ENCODE measurements at regions not wholly inside any gene's neighbourhood (a gene's known extent, or its start where the extent isn't known, plus 50 kb on each side); places are given as distances from the start of the nearest gene placed in this dataset.
"Not testable (repeated sequence)": the region's sequence is repeated elsewhere in the genome, so short reads cannot be mapped to it uniquely, and the experiment has no call there.

- Mint-ChIP-seq H3K36me3 (ENCODE audit: low read depth) (no peaks in the 10 kb centered on the region), H3K4me3 (no peak overlapping the region), H3K4me1 (no peaks in the 10 kb centered on the region), H3K27ac (no peak overlapping the region), H3K27me3 (peaks cover 13% of the 10 kb centered on the region), H3K9me3 (no peaks in the 10 kb centered on the region)
- ChIA-PET CTCF (no interaction called here), POLR2A (no interaction called here)
- DNase-seq, result no peak
These were observed 52.6 kb upstream of the ICA1 start for GRCh38 chr7:8314566-8314965.

- ChIA-PET CTCF (no interaction called here), POLR2A (no interaction called here)
- Mint-ChIP-seq H3K36me3 (ENCODE audit: low read depth) (no peaks in the 10 kb centered on the region), H3K27ac (no peak overlapping the region), H3K4me1 (no peaks in the 10 kb centered on the region), H3K4me3 (no peak overlapping the region), H3K27me3 (peaks cover 3% of the 10 kb centered on the region), H3K9me3 (no peaks in the 10 kb centered on the region)
- DNase-seq, result no peak
These were observed 57.1 kb upstream of the ICA1 start for GRCh38 chr7:8319115-8319514.

- no peak overlapping the region for H3K4me3 Mint-ChIP-seq
- no peak overlapping the region for H3K27ac Mint-ChIP-seq
- ChIA-PET CTCF (no interaction called here), POLR2A (no interaction called here)
- DNase-seq, result no peak
- peaks cover 3% of the 10 kb centered on the region for H3K27me3 Mint-ChIP-seq
- no peaks in the 10 kb centered on the region for H3K4me1 Mint-ChIP-seq
- no peaks in the 10 kb centered on the region for H3K36me3 Mint-ChIP-seq (ENCODE audit: low read depth)
- H3K9me3 Mint-ChIP-seq, result no peaks in the 10 kb centered on the region
These were observed 58.2 kb upstream of the ICA1 start for GRCh38 chr7:8320174-8320573.

- peaks cover 6% of the 10 kb centered on the region for H3K27me3 Mint-ChIP-seq
- CTCF ChIA-PET, result no interaction called here
- no peaks in the 10 kb centered on the region for H3K36me3 Mint-ChIP-seq (ENCODE audit: low read depth)
- H3K4me3 Mint-ChIP-seq, result no peak overlapping the region
- no peak overlapping the region for H3K27ac Mint-ChIP-seq
- H3K4me1 Mint-ChIP-seq, result no peaks in the 10 kb centered on the region
- DNase-seq, result no peak
- POLR2A ChIA-PET, result no interaction called here
- H3K9me3 Mint-ChIP-seq, result no peaks in the 10 kb centered on the region
These were observed 59.3 kb upstream of the ICA1 start for GRCh38 chr7:8321312-8321711.

GRCh38 chr7:8322667-8323066 is 60.7 kb upstream of the ICA1 start:
- Mint-ChIP-seq H3K9me3 (no peaks in the 10 kb centered on the region), H3K27ac (no peak overlapping the region), H3K27me3 (peaks cover 6% of the 10 kb centered on the region), H3K4me1 (no peaks in the 10 kb centered on the region), H3K36me3 (ENCODE audit: low read depth) (no peaks in the 10 kb centered on the region), H3K4me3 (no peak overlapping the region)
- CTCF ChIA-PET, result no interaction called here
- no peak for DNase-seq
- POLR2A ChIA-PET, result no interaction called here

- Mint-ChIP-seq H3K27me3 (peaks cover 8% of the 10 kb centered on the region), H3K36me3 (ENCODE audit: low read depth) (no peaks in the 10 kb centered on the region), H3K4me3 (no peak overlapping the region), H3K4me1 (no peaks in the 10 kb centered on the region), H3K27ac (no peak overlapping the region), H3K9me3 (no peaks in the 10 kb centered on the region)
- ChIA-PET POLR2A (no interaction called here), CTCF (no interaction called here)
- DNase-seq, result no peak
These were observed 63.1 kb upstream of the ICA1 start for GRCh38 chr7:8325067-8325466.

- ChIA-PET POLR2A (no interaction called here), CTCF (no interaction called here)
- Mint-ChIP-seq H3K27me3 (peaks cover 8% of the 10 kb centered on the region), H3K36me3 (ENCODE audit: low read depth) (no peaks in the 10 kb centered on the region), H3K9me3 (no peaks in the 10 kb centered on the region), H3K27ac (no peak overlapping the region), H3K4me1 (no peaks in the 10 kb centered on the region), H3K4me3 (no peak overlapping the region)
- DNase-seq, result no peak
These were observed 65.2 kb upstream of the ICA1 start for GRCh38 chr7:8327199-8327598.

GRCh38 chr7:8338206-8338605 is 76.2 kb upstream of the ICA1 start:
- ChIA-PET CTCF (no interaction called here), POLR2A (no interaction called here)
- H3K27me3 Mint-ChIP-seq, result peaks cover 3% of the 10 kb centered on the region
- no peak for DNase-seq
- no peak overlapping the region for H3K4me3 Mint-ChIP-seq
- H3K27ac Mint-ChIP-seq, result no peak overlapping the region
- no peaks in the 10 kb centered on the region for H3K9me3 Mint-ChIP-seq
- no peaks in the 10 kb centered on the region for H3K36me3 Mint-ChIP-seq (ENCODE audit: low read depth)
- H3K4me1 Mint-ChIP-seq, result no peaks in the 10 kb centered on the region

- Mint-ChIP-seq H3K4me3 (no peak overlapping the region), H3K27ac (no peak overlapping the region), H3K27me3 (peaks cover 3% of the 10 kb centered on the region), H3K36me3 (ENCODE audit: low read depth) (no peaks in the 10 kb centered on the region), H3K9me3 (no peaks in the 10 kb centered on the region), H3K4me1 (no peaks in the 10 kb centered on the region)
- ChIA-PET POLR2A (no interaction called here), CTCF (no interaction called here)
- no peak for DNase-seq
These were observed 81.6 kb upstream of the ICA1 start for GRCh38 chr7:8343556-8343955.

- POLR2A ChIA-PET; H3K27me3 Mint-ChIP-seq; H3K36me3 Mint-ChIP-seq (ENCODE audit: low read depth); DNase-seq; H3K9me3 Mint-ChIP-seq; H3K4me1 Mint-ChIP-seq; H3K27ac Mint-ChIP-seq; CTCF ChIA-PET; H3K4me3 Mint-ChIP-seq: not testable (repeated sequence)
These were observed 85.4 kb upstream of the ICA1 start for GRCh38 chr7:8347395-8347794.

GRCh38 chr7:8351654-8352053 is 81.8 kb upstream of the NXPH1 start:
- H3K27me3 Mint-ChIP-seq; H3K9me3 Mint-ChIP-seq; DNase-seq; POLR2A ChIA-PET; H3K36me3 Mint-ChIP-seq (ENCODE audit: low read depth); H3K27ac Mint-ChIP-seq; H3K4me3 Mint-ChIP-seq; CTCF ChIA-PET; H3K4me1 Mint-ChIP-seq: not testable (repeated sequence)

- Mint-ChIP-seq H3K4me3 (no peak overlapping the region), H3K27me3 (no peaks in the 10 kb centered on the region), H3K36me3 (ENCODE audit: low read depth) (no peaks in the 10 kb centered on the region), H3K9me3 (peaks cover 1% of the 10 kb centered on the region), H3K4me1 (no peaks in the 10 kb centered on the region), H3K27ac (no peak overlapping the region)
- no peak for DNase-seq
- POLR2A ChIA-PET, result no interaction called here
- CTCF ChIA-PET, result no interaction called here
These were observed 79.4 kb upstream of the NXPH1 start for GRCh38 chr7:8353991-8354390.

GRCh38 chr7:8354503-8354902 is 78.9 kb upstream of the NXPH1 start:
- Mint-ChIP-seq H3K9me3 (peaks cover 1% of the 10 kb centered on the region), H3K27me3 (no peaks in the 10 kb centered on the region), H3K27ac (no peak overlapping the region), H3K4me1 (no peaks in the 10 kb centered on the region), H3K4me3 (no peak overlapping the region), H3K36me3 (ENCODE audit: low read depth) (no peaks in the 10 kb centered on the region)
- ChIA-PET POLR2A (no interaction called here), CTCF (no interaction called here)
- DNase-seq, result no peak

- CTCF ChIA-PET, result no interaction called here
- no peak overlapping the region for H3K27ac Mint-ChIP-seq
- no peaks in the 10 kb centered on the region for H3K36me3 Mint-ChIP-seq (ENCODE audit: low read depth)
- no peak overlapping the region for H3K4me3 Mint-ChIP-seq
- POLR2A ChIA-PET, result no interaction called here
- H3K4me1 Mint-ChIP-seq, result peaks cover 4% of the 10 kb centered on the region
- peaks cover 1% of the 10 kb centered on the region for H3K9me3 Mint-ChIP-seq
- peaks cover 3% of the 10 kb centered on the region for H3K27me3 Mint-ChIP-seq
- no peak for DNase-seq
These were observed 77.3 kb upstream of the NXPH1 start for GRCh38 chr7:8356071-8356470.

- Mint-ChIP-seq H3K27me3 (peaks cover 7% of the 10 kb centered on the region), H3K9me3 (peaks cover 1% of the 10 kb centered on the region), H3K4me3 (no peak overlapping the region), H3K36me3 (ENCODE audit: low read depth) (no peaks in the 10 kb centered on the region), H3K4me1 (peaks cover 4% of the 10 kb centered on the region), H3K27ac (no peak overlapping the region)
- POLR2A ChIA-PET, result no interaction called here
- CTCF ChIA-PET, result interaction anchor here (0.9 kb wide), 1 partner anchor 62 kb away, joined by 3 read pairs; no protein-coding TSS in a partner anchor
- no peak for DNase-seq
These were observed 75.9 kb upstream of the NXPH1 start for GRCh38 chr7:8357536-8357935.

All from activated CD4-positive, alpha-beta memory T cell treated with anti-CD3 and anti-CD28 coated beads, Interleukin-2, amount 10 ng/mL, durations not matched to agents 7 days and 5 days (primary cell).